ENCODE measurements at regions not wholly inside any gene's neighbourhood (a gene's known extent, or its start where the extent isn't known, plus 50 kb on each side); places are given as distances from the start of the nearest gene placed in this dataset.
"Not testable (repeated sequence)": the region's sequence is repeated elsewhere in the genome, so short reads cannot be mapped to it uniquely, and the experiment has no call there.

DNA sequence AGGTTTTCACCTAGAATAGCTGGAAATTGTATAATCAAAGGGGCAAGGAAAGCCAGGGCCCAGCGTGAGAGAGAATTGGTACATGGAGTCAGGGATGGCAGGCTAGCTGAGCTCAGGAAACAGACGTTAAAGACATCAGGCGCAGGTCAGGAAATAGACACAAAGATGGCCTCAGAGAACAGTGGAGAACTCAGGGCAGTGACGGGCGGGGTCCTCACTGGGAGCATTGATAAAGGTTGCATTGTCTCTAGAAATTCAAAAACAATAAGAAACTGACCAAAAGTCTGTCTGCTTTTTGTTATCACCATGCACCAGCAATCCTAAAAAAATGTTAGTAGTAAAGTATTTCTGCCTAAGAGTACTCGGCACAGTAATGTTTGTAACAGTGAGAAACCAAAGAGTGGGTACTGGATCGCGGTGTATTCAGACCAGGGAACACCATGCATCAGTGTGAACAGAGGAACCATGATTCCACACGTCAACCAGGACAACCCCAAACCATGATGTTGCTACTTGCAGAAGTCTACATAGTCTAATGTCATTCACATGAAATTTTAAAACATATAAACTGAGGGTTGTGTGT is 81.9 kb upstream of the AUTS2 start:
- DNase-seq (ENCODE audit: low spot score): no peak

DNA sequence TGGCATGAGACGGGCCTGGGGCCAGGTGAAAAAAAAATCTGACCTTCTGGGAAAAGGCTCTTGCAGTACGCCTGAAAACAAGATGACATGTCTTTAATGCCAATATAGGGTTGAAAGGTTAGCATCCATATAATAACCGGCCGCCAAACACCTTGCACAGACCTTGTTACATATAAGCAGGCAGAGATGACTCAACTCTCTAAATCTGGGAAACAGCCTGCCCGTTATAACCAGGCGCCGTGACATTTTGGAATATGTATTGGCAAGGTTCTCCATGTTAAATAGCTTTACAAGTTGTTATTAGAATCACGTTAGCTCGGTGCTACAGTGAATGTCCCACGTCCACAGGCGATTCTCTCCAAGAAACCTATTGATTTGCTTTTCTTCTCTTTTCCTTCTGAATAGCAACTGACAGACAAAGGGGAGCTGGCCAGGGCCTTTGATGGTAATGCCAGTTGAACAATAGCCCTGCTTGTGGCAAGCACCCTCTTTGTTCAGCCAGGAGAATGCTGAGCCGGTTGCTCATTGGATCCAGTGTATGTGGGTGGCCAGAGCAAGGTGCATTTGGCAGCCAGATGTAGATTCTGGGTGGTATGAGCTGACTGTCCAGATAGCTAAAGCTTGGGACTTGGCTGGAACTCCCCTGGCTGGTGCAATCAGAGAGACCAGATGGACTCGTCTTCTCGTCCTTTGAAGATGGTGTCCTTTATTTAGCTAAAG is 80.1 kb upstream of the AUTS2 start:
- peak; percentile 44 for DNase-seq (ENCODE audit: low spot score)

DNA sequence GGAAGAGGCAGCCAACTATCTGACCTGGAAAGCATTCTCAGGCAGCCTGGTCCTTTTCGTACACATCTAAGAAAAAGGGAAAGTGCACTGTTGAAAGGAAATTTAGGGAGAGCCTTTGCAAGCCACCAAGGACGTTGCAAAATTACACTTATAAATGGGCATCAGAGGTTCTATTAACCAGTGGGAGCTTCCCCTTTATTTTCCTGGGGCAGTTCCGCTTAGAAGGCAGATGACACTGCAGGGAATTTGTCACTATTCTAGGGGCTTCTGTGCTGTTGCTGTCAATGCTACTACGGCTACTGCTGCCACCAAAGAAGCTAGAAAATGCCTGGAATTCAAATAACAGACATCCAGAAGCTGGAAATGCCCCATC is 79.6 kb upstream of the AUTS2 start:
- no peak for DNase-seq (ENCODE audit: low spot score)

DNA sequence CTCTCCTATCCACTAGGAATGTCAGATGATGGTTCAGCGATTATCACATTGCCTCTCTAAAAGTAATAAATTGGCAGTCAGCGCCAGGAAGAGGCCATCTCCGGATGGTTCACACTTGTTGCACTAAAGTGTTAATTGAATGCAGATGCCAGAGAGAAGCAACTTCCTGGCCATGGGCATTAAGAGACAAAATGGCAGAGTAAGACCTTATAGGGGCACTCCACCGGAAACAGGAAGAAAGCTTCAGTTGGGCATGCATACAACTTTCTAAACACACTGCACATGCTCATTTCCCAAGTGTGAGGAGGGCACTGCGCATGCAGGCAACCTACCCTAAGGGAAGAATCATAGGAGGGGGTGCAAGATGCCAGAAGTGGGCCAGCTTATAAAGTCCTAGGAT is 71.7 kb upstream of the AUTS2 start:
- DNase-seq (ENCODE audit: low spot score): no peak

DNA sequence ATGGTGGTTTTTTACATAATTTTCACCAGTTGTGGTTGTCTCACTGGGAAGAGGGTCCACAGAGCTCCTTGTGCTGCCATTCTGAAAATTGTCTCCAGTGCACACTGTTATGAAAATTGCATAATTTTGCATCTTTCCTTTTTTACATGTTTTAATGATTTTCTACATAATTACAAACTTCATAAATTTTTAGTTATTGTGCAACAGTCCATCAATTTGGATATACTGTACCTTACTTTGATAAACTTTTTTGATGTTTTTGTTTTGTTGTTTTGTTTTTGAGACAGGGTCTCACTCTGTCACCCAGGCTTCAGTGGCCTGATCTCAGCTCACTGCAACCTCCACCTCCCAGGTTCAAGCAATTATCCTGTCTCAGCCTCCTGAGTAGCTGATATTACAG is 70.6 kb upstream of the AUTS2 start:
- DNase-seq (ENCODE audit: low spot score): no peak

DNA sequence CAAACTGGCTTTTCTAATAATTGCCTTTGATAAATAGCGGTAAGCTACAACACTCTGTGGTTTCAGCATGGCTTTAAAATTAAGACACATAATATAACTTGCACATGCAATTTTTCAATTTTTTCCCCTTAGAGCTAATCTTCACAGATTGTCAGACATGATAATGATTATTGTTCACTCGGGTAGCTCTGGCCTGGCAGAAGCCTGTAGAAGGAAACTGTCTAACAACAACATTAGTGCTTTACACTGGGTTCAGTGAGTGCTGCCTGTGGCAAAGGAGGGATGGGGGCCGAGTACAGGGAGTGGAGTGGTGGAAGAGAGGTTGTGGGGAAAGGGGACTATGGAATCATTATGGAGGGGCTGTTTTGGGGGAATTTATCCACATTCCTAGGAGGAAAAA is 67.2 kb upstream of the AUTS2 start:
- DNase-seq (ENCODE audit: low spot score): no peak

DNA sequence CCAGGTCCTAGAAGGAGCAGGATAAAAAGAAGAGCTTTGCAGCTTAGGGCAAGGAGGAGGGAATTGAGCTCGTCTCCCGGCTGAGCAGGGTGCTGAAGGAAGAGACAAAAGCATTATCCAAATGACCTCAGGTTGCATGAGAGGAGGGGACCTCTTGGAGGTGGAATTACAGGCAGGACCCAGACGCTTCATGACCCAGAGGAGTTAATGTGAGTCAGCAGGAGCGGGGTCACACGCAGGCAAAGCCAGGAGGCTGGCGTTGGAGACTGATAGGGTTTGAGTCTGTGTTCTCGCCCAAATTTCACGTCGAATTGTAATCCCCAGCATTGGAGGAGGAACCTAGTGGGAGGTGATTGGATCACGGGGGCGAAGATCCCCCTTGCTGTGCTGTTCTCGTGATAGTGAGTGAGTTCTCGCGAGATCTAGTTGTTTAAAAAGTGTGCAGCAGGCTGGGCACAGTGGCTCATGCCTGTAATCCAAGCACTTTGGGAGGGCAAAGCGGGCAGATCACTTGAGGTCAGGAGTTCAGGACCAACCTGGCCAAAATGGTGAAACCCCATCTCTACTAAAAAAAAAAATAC is 63.7 kb upstream of the AUTS2 start:
- DNase-seq (ENCODE audit: low spot score): no peak

DNA sequence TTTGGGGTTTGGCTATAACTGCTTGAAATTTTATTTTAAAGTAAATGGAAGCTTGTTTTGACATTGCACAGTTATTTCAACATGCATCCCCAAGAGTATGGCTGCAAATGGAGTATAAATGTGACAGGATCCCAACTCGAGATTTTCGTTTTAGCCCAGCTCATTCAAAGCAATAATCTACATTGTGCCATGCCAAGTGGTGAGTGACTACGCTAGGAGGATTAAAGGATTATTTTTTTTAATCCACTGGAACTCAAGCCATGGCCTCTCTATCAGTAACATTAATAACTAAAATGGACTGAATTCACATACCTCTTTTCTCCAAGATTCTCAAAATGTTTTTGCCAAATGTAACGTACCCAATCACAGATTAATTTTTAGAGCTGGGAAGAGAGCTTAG is 60.6 kb upstream of the AUTS2 start:
- no peak for DNase-seq (ENCODE audit: low spot score)

DNA sequence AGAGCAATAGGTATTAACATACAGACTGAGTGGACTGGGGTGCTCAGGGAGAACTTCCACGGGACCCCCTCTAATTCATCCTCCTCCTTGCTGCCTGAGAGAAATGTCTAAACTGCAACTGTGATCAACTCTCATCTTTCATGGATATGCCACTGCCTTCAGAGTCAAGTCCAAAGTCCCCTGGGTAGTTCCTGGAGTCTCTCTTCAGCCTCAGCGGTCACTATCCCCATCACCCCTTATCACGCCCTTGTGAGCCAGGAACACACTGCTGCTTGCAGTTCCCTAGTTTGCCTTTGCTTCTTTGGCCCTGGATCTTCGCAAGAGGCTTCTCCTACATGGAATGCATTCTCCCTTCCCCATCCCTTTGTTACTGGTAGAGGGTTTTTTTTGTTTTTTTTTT is 58.7 kb upstream of the AUTS2 start:
- no peak for DNase-seq (ENCODE audit: low spot score)

DNA sequence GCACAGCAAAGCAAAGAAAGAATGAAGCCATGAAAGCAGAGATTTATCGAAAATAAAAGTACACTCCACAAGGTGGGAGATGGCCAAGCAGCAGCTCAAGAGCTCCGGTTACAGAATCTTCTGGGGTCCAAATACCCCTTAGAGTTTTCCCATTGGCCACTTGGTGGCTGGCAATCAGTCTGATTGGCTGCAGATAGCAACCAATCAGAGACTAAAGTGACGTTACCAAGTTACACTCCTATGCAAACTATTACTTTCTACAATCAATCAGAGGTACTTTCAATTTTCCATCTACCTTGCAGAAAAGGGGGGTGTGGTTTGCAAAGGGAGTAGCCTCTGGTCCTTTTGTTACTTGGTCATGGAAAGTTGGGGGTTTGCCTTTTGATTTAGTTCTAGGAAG is 58.0 kb upstream of the AUTS2 start:
- DNase-seq (ENCODE audit: low spot score): no peak

DNA sequence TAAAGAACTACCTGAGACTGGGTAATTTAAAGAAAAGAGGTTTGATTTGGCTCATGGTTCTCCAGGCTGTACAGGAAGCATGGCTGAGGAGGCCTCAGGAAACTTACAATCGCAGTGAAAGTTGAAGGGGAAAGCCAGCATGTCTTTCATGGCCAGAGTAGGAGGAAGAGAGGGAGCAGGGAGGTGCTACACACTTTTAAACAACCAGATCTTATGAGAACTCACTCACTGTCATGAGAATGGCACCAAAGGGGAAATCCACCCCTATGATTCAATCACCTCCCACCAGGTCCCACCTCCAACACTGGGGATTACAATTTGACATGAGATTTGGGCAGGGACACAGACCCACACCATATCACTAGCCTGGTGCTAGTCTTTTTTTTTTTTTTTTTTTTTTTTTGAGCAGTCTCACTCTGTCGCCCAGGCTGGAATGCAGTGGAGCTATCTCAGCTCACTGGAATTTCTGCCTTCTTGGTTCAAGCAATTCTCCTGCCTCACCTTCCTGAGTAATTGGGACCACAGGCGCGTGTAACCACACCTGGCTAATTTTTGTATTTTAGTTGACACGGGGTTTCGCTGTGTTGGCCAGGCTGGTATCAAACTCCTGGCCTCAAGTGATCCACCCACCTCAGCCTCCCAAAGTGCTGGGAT is 56.4 kb upstream of the AUTS2 start:
- not testable (repeated sequence) for DNase-seq (ENCODE audit: low spot score)

DNA sequence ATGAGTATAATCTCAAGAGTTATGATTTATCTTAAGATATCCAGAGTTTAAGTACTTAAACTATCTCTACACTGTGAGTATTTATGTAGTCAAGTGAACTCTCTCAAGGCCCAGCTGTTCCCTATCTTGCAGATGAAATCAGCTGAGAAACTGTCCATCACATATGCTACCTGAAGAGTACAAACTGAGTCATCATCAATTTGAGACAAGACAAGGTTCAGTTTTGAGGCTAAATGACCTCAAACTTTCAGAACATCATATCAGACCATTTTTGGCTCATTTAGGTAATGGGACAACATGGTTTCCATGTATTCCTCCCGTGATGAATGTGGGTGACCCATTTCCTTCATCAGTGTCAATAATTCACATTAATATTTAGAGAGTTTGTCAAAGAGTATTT is 53.1 kb upstream of the AUTS2 start:
- DNase-seq (ENCODE audit: low spot score): no peak
